ENCODE measurements at regions not wholly inside any gene's neighbourhood (a gene's known extent, or its start where the extent isn't known, plus 50 kb on each side); places are given as distances from the start of the nearest gene placed in this dataset.
"Not testable (repeated sequence)": the region's sequence is repeated elsewhere in the genome, so short reads cannot be mapped to it uniquely, and the experiment has no call there.

DNA sequence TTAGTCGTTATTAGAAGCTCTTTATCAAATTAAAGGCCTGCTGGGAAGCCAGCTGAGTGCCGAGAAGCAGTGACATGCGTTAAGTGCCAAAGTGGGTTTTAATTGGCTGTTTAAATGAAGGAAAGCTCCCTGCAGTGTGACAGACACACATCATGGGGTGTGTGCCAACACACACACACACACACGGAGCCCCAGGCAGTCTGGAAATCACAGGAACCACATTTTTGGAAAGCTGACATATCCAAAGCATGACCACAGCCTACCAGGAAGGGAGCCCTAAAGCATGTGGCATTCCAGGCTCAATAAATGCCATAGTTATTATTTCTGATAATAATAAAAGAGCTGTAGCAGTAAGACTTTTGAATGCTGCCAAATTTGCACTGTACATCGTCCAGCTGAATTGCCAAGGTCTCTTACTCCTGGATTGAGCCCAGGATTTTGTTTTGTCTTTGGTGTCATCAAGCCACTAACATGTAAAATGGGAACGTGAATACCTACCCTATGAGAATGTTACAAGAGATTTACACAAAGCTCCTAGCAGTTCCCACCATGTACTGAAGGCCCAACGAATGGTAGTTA lies 135.1 kb downstream of the TMEM30B start:
- no peak for TF ChIP-seq ZNF274 (IDR thresholded peaks at IDR 0.05; ENCODE audit: low read depth, low read length)
- no peak overlapping the region for H3K4me3 ChIP-seq (ENCODE audit: low read length)

DNA sequence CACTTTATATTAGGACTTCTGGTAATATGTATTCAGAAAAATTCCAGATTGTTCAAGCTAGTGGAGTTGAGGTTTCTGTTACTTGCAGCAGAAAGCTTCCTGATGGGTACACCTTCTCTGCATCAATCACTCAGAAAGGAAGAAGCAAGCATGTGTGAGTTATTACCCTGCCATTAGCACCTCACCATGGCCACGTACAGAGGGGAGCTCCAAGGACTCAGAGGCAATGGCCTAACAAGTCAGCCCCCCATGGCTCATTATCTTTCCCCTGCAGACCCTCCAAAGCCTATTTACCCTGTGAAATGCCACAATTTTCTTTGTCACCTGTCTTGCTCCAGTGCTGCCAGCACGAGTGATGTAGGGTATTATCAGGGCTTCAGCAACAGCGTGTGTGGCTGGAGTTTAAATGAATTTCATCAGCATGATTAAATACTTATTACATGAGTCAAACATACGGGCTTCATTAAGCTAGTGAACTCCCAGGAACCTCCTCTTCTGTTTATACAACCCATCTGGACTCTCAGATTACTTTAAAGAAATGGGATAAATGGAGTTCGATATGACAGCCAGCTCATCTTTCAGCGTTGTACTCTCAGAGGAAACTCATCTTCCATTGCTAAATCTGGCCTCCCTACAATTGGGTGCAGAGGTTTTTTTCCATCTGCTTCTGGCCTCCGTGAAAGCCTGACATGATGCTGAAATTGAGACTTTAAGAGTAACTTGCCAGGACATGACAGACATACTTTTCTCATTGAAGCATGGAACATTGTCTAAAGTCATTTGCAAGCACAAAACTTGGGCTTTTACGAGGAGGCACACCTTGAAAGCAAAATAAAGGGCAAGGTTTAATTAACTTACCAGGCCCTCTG lies 135.9 kb downstream of the TMEM30B start:
- no peak overlapping the region for H3K4me3 ChIP-seq (ENCODE audit: low read length)
- TF ChIP-seq ZNF274 (IDR thresholded peaks at IDR 0.05; ENCODE audit: low read depth, low read length): no peak

DNA sequence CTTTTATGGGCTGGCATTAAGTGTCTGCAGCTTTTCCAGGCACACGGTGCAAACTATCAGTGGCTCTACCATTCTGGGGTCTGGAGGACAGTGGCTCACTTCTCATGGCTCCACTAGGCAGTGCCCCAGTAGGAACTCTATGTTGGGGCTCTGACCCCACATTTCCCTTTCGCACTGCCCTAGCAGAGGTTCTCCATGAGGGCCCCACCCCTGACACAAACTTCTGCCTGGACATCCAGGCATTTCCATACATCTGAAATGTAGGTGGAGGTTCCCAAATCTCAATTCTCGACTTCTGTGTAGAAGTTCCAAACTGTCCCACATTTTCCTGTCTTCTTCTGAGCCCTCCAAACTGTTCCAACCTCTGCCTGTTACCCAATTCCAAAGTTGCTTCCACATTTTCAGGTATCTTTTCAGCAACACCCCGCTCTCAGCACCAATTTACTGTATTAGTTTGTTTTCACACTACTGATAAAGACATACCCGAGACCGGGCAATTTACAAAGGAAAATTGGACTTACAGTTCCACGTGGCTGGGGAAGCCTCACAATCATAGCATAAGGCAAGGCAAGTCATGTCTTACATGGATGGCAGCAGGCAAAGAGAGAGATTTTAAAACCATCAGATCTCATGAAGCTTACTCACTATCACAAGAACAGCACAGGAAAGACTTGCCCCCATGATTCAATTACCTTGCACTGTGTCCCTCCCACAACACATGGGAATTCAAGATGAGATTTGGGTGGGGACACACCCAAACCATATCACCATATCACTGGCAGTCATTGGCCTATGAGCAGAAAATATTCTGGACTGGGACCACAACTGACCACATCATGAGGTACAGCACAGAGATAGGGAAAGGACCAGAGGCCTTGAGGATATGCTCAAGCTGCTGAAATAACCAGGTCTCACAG lies 136.8 kb downstream of the TMEM30B start:
- not testable (repeated sequence) for H3K4me3 ChIP-seq (ENCODE audit: low read length)

DNA sequence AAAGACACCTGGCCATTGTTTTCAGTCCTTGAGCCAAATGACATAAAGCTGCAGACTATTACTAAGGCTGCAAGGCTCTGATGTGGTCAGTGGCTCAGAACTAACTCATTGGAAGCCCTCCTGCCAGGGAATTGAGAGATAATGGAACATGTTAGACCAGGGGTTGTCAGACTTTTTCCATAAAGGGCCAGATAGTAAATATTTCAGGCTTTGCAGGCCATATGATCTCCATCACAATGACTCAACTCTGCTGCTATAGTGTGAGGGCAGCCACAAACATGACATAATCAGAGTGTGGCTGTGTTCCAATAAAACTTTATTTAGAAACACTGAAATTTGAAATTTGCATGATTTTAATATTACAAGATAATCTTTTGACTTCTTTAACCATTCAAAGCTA lies 140.3 kb downstream of the TMEM30B start:
- TF ChIP-seq ZNF274 (IDR thresholded peaks at IDR 0.05; ENCODE audit: low read depth, low read length): no peak
- no peak overlapping the region for H3K4me3 ChIP-seq (ENCODE audit: low read length)

DNA sequence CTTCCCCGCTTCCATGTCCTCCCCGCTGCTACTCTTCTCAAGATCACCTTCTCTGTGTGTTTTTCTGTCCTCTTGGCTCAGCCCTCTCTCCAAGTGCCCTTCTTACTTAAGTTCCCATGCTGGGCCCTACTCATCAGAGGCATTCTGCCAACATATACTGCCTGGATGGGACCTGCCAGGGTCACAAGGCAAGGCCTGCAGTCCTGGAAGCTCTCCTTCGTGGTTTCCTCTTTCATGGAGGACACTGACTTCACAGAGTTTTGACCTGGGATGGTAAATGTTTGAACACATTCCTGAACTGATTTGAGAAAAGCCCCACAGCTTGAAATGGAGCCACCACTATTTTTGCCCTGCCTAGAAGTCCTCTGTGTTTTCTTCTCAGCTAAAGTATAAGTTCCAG lies 140.9 kb downstream of the TMEM30B start:
- no peak overlapping the region for H3K4me3 ChIP-seq (ENCODE audit: low read length)
- TF ChIP-seq ZNF274 (IDR thresholded peaks at IDR 0.05; ENCODE audit: low read depth, low read length): no peak

DNA sequence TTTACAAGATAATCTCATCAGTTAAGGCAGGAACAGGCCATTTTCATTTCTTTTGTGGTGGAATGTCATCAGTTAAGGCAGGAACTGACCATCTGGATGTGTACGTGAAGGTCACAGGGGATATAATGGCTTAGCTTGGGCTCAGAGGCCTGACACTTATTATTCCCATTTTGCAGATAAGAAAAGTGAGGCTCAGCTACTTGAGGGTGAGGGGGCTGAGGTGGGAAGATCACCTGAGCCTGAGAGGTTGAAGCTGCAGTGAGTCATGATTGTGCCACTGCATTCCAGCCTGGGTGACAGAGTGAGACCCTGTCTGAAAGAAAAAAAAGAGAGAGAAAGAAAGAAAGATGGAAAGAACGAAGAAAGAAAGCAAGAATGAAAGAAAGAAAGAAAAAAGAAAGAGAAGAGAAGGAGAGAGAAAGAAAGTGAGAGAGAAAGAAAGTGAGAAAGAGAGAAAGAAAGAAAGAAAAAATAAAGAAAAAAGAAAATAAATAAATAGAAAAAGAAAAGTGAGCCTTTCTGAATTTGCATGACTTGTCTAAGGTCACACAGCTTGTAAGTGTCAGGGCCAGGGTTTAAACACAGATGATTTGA lies 142.0 kb downstream of the TMEM30B start:
- no peak for TF ChIP-seq ZNF274 (IDR thresholded peaks at IDR 0.05; ENCODE audit: low read depth, low read length)
- no peak overlapping the region for H3K4me3 ChIP-seq (ENCODE audit: low read length)

DNA sequence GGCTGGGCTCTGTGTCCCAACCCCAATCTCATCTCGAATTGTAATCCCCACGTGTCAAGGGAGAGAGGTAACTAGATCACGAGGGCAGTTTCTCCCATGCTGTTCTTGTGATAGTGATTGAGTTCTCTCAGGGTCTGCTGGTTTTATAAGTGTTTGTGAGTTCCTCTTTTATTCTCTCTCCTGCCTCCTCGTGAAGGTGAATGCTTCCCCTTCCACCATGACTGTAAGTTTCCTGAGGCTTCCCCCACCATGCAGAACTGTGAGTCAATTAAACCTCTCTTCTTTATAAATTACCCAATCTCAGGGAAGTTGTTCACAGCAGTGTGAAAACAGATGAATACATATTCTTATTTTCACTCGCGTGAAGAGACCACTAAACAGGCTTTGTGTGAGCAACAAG lies 148.2 kb downstream of the TMEM30B start:
- H3K4me3 ChIP-seq (ENCODE audit: low read length): no peak overlapping the region
- no peak for TF ChIP-seq ZNF274 (IDR thresholded peaks at IDR 0.05; ENCODE audit: low read depth, low read length)

DNA sequence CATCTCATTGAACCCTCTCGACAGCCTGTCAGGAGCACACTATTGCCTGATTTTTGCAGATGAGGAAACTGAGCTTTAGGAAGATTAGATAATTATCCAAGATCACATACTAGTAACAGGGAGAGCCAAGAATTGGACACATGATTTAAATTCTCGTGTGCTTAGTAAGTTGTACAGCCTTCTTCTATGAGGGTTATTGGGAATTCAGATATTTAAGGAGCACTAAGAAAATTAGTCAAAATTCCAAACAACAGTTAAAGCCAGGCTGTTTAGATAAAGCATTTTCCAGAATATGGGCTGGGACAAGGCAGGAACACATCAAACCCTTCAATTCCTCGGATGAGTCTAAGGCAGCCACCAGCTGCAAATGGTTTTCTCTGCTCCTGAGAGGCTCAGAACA lies 148.8 kb downstream of the TMEM30B start:
- no peak overlapping the region for H3K4me3 ChIP-seq (ENCODE audit: low read length)
- TF ChIP-seq ZNF274 (IDR thresholded peaks at IDR 0.05; ENCODE audit: low read depth, low read length): no peak

DNA sequence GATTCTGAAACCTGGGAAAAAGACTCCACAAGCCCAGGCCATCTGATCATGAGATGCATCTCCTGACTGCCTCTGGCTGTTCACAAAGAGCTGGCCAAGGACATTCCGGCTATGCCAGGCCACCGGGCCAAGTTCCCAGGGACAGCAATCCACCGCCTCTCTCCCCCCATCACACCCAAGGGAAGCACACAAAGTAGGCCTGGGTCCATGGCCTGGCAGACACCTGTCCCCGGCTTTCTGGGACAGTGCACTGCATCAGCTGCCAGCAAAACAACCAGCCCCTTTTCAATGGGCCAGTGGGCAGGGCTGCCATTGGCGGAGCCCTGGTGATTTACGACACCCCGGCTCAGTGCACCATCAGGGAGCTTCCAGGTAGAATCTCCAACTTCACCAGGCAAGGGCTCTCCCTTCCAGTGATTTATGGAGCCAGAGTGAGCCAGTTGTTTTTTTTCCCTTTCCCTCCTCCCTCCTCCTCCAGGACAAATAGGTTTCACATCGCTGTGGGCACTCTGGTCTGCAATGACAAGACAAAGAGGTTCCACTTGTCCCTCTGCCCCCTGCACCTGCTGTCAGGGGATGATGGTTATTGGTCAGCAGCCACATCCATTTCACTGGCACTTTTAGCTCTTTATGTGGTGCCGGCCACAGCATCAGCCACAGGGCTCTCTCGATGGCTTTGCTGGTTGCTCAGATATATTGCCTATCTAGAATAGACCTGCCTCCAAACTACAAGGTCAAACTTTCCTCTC lies 149.6 kb downstream of the SLC38A6 start:
- H3K4me3 ChIP-seq (ENCODE audit: low read length): no peak overlapping the region
- TF ChIP-seq ZNF274 (IDR thresholded peaks at IDR 0.05; ENCODE audit: low read depth, low read length): no peak

DNA sequence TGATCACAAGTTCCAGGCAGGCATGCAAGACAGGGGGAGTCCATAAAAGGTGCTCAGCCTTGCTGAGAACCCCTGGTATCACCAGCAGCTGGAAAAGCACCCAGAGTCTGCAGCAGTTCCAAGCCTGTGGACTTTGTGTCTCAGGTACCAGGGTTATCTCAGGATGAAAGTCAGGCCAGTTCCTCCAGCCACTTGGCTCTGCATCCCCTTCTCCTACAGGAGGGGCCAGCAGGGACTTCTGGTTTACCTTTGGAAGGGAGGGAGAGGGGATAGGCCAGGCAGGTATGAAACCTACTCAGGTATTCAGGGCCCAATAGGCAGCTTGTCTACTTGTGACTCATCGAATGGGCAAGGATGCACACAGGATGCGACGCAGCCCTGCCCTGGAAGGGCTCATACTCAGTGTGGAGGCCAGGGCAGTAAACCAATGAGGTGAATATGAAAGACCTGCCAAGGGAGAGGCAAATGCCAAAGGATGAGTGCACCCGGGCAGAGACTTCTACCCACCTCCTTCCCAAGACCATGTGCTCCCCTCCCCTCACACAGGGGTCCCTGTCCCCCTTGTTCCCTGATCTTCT lies 148.2 kb downstream of the SLC38A6 start:
- TF ChIP-seq ZNF274 (IDR thresholded peaks at IDR 0.05; ENCODE audit: low read depth, low read length): no peak
- H3K4me3 ChIP-seq (ENCODE audit: low read length): no peak overlapping the region

DNA sequence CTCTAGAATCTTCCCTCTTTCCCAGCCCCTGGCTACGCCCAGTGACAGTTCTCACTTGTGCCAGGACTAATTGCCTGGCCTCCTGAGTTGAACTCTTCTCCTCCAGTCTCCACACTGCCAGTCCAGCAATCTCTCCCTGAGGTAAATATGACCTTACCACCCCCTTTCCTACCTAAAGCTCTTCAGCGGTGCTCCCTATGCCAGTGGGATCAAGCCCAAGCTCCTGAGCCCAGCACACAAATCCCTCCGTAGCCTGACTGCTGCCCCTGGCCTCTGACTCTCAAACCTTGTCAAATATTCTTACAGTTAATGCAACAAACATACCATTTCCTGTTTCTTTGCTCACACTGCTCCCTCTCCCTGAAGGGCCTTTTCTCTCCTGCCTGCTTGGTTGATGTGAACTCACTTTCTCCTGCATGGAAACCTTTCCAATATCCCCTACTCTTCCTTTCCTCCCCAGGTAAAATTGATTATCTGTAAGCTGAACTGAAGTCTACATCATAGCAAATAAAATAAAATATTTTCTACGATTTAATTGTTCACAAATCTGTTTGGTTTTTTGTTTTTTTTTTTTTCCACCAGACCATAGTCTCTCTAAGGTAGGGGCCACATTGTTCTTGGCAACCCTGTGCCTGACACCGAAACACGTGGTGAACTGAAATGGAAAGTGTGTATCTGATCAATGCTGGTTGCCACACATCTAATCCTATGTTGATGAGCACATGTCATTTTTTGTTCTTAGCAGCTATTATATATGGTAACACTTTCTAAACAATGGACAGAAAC lies 147.5 kb downstream of the SLC38A6 start:
- TF ChIP-seq ZNF274 (IDR thresholded peaks at IDR 0.05; ENCODE audit: low read depth, low read length): no peak
- H3K4me3 ChIP-seq (ENCODE audit: low read length): no peak overlapping the region

DNA sequence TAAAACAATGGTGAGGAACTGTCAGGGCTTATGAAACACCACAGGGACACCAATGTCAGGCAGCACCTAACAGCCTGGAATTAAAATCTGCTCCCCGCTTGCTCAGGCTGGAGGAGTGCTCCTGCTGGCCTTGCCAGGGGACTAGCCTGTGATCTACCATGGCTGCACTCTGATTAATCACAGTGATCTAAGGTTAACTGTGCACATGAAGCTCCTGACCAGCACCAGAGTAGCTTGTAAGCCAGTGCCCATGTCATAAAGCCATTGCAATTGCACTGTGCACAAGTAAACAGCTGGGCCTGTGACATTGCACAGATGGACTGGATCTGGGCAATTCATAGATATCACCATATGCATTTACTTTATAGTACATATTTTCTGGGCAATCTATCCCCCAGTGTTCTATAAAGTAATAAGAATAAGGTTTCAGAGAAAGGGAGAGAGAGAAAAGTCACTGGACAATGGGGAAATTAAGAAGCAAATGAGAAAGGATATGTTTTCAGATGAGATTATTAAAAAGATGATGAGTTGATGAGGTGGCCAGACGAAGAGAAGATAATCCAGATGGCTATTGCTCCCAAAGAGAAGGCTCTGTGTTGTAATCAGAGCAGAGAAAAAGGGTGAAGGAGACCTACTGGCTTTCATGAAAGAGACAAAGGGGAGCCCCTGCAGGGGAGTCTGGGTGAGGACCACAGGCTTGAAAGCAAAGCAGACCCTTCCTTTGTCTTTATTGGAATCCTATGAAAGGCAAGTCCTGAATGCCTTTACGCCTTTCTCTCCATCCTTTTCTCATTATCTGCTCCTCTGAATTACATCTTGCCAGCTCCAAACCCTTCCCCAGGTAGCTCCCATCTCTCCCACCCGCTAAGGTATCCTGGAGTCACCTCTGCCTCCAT lies 145.8 kb downstream of the SLC38A6 start:
- no peak for TF ChIP-seq ZNF274 (IDR thresholded peaks at IDR 0.05; ENCODE audit: low read depth, low read length)
- H3K4me3 ChIP-seq (ENCODE audit: low read length): no peak overlapping the region

Measured in GM08714 (cell line).